ENCODE measurements at regions not wholly inside any gene's neighbourhood (a gene's known extent, or its start where the extent isn't known, plus 50 kb on each side); places are given as distances from the start of the nearest gene placed in this dataset.

DNA sequence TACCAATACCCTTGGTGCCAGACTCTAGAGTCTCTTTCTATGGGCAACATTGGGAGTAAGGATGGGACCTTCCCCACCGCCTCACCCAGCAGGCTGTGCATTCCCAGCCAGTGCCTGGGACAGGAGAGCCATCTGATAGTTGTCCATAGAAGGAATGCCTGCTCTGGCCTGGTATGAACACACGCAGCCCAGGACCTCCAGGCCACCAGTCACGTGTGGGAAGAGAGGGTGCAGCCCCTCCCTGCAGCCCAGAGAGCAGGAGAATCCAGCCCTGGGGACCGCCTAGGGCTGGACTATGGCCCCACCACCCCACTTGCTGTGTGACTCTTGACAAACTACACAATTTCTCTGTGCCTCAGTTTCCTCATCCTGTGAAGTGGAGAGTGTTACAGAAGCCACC lies 52.5 kb upstream of the ID2 start:
- no peak for TF ChIP-seq POLR2A (IDR thresholded peaks at IDR 0.05)
- TF ChIP-seq, protein P1, sequence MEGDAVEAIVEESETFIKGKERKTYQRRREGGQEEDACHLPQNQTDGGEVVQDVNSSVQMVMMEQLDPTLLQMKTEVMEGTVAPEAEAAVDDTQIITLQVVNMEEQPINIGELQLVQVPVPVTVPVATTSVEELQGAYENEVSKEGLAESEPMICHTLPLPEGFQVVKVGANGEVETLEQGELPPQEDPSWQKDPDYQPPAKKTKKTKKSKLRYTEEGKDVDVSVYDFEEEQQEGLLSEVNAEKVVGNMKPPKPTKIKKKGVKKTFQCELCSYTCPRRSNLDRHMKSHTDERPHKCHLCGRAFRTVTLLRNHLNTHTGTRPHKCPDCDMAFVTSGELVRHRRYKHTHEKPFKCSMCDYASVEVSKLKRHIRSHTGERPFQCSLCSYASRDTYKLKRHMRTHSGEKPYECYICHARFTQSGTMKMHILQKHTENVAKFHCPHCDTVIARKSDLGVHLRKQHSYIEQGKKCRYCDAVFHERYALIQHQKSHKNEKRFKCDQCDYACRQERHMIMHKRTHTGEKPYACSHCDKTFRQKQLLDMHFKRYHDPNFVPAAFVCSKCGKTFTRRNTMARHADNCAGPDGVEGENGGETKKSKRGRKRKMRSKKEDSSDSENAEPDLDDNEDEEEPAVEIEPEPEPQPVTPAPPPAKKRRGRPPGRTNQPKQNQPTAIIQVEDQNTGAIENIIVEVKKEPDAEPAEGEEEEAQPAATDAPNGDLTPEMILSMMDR (IDR thresholded peaks at IDR 0.05) = no peak
- TF ChIP-seq POLR2AphosphoS5 (IDR thresholded peaks at IDR 0.05) = no peak
- no peak for TF ChIP-seq EP300 (IDR thresholded peaks at IDR 0.05)
